Type B pancreatic cell (in vitro differentiated cells): ENCODE measurements at regions not wholly inside any gene's neighbourhood (a gene's known extent, or its start where the extent isn't known, plus 50 kb on each side); places are given as distances from the start of the nearest gene placed in this dataset.

ENCODE experiments used
- DNase-seq: peaks from one replicate; pipeline ENCODE4 v3.0.0; 2021; ENCODE audit warnings: mixed read lengths; ENCODE audit not compliant: unreplicated experiment; ENCODE audit errors: extremely low spot score
- H3K27ac Mint-ChIP-seq: 2 replicates; pipeline ENCODE4 v1.8.0; 2021; ENCODE audit warnings: mild to moderate bottlenecking, mixed read lengths
- H3K27me3 Mint-ChIP-seq: 2 replicates; pipeline ENCODE4 v1.8.0; 2021; ENCODE audit warnings: mixed read lengths
- H3K36me3 Mint-ChIP-seq: 2 replicates; pipeline ENCODE4 v1.8.0; 2021; ENCODE audit warnings: mixed read lengths
- H3K4me1 Mint-ChIP-seq: one replicate; pipeline ENCODE4 v1.8.0; 2021; ENCODE audit warnings: mixed read lengths; ENCODE audit not compliant: unreplicated experiment
- H3K4me3 Mint-ChIP-seq: 2 replicates; pipeline ENCODE4 v1.8.0; 2021; ENCODE audit warnings: mild to moderate bottlenecking, mixed read lengths
- H3K9me3 Mint-ChIP-seq: 2 replicates; pipeline ENCODE4 v1.8.0; 2021; ENCODE audit warnings: mixed read lengths
- CTCF ChIP-seq: fragments of 200-600 bp; sonication (generic); conservative IDR thresholded peaks from 2 replicates; pipeline ENCODE4 v1.5.0; 2021; ENCODE audit warnings: antibody characterized with exemption, mild to moderate bottlenecking

- no peak for TF ChIP-seq CTCF
- Mint-ChIP-seq H3K27ac (no peak overlapping the region), H3K4me3 (no peak overlapping the region), H3K36me3 (peaks cover 5% of the 10 kb centered on the region), H3K9me3 (peaks cover 6% of the 10 kb centered on the region), H3K4me1 (peaks cover 27% of the 10 kb centered on the region), H3K27me3 (no peaks in the 10 kb centered on the region)
- no peak for DNase-seq
These were observed 180.2 kb upstream of the AKR1E2 start for GRCh38 chr10:4645836-4646235.

GRCh38 chr10:4643471-4643870, 182.5 kb upstream of the AKR1E2 start:
- peaks cover 6% of the 10 kb centered on the region for H3K9me3 Mint-ChIP-seq
- no peaks in the 10 kb centered on the region for H3K27me3 Mint-ChIP-seq
- H3K36me3 Mint-ChIP-seq, result peaks cover 5% of the 10 kb centered on the region
- no peak for TF ChIP-seq CTCF
- H3K4me1 Mint-ChIP-seq, result peaks cover 18% of the 10 kb centered on the region
- DNase-seq, result no peak
- no peak overlapping the region for H3K27ac Mint-ChIP-seq
- H3K4me3 Mint-ChIP-seq, result no peak overlapping the region

GRCh38 chr10:4639960-4640359, 186.0 kb upstream of the AKR1E2 start:
- TF ChIP-seq CTCF, result no peak
- H3K36me3 Mint-ChIP-seq, result no peaks in the 10 kb centered on the region
- H3K9me3 Mint-ChIP-seq, result no peaks in the 10 kb centered on the region
- no peaks in the 10 kb centered on the region for H3K27me3 Mint-ChIP-seq
- no peak for DNase-seq
- H3K27ac Mint-ChIP-seq, result no peak overlapping the region
- H3K4me1 Mint-ChIP-seq, result no peaks in the 10 kb centered on the region
- H3K4me3 Mint-ChIP-seq, result no peak overlapping the region

- H3K27me3 Mint-ChIP-seq, result no peaks in the 10 kb centered on the region
- no peak overlapping the region for H3K4me3 Mint-ChIP-seq
- H3K9me3 Mint-ChIP-seq, result peaks cover 7% of the 10 kb centered on the region
- TF ChIP-seq CTCF, result no peak
- no peak for DNase-seq
- H3K27ac Mint-ChIP-seq, result no peak overlapping the region
- H3K4me1 Mint-ChIP-seq, result peaks cover 8% of the 10 kb centered on the region
- H3K36me3 Mint-ChIP-seq, result no peaks in the 10 kb centered on the region
These were observed 187.9 kb upstream of the AKR1E2 start for GRCh38 chr10:4638099-4638498.

- no peaks in the 10 kb centered on the region for H3K27me3 Mint-ChIP-seq
- no peak for DNase-seq
- peaks cover 11% of the 10 kb centered on the region for H3K4me1 Mint-ChIP-seq
- peaks cover 11% of the 10 kb centered on the region for H3K9me3 Mint-ChIP-seq
- H3K27ac Mint-ChIP-seq, result no peak overlapping the region
- no peak for TF ChIP-seq CTCF
- H3K36me3 Mint-ChIP-seq, result no peaks in the 10 kb centered on the region
- no peak overlapping the region for H3K4me3 Mint-ChIP-seq
These were observed 188.3 kb upstream of the AKR1E2 start for GRCh38 chr10:4637657-4638056.

- DNase-seq, result no peak
- Mint-ChIP-seq H3K4me3 (no peak overlapping the region), H3K27me3 (no peaks in the 10 kb centered on the region), H3K27ac (no peak overlapping the region), H3K9me3 (peaks cover 11% of the 10 kb centered on the region), H3K4me1 (peaks cover 11% of the 10 kb centered on the region), H3K36me3 (no peaks in the 10 kb centered on the region)
- no peak for TF ChIP-seq CTCF
These were observed 190.1 kb upstream of the AKR1E2 start for GRCh38 chr10:4635883-4636282.
